ENCODE measurements at regions not wholly inside any gene's neighbourhood (a gene's known extent, or its start where the extent isn't known, plus 50 kb on each side); places are given as distances from the start of the nearest gene placed in this dataset.

DNA sequence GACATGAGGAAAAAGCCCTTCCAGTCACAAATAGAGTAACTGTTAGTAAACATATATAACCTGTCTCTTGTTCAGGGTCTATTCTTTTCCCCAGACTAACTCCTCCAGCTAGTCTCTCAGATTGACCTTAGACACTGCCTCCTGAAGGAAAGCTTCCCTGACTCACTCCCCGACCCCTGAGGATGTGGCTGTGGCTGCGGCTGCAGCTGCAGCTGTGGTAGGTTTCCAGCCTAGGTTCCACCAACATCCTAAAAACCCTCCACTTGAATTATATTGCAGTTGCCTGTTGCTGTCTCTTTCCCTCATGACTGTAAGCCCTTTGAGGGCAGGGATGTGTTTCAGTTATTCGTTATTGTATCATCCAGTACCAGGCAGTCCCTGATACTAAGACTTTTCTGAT lies 132.9 kb upstream of the C1orf21 start:
- TF ChIP-seq MYC (IDR thresholded peaks at IDR 0.05; ENCODE audit: insufficient read depth, insufficient read length, insufficient replicate concordance, low read length, severe bottlenecking) (no peak), EP300 (IDR thresholded peaks at IDR 0.05; ENCODE audit: borderline replicate concordance in 1 of 2, control insufficient read depth in 1 of 2, low read depth in 2 of 2, low read length in 2 of 2) (no peak), ZSCAN29 (IDR thresholded peaks at IDR 0.05) (no peak), POLR2AphosphoS5 (IDR thresholded peaks at IDR 0.05; ENCODE audit: low read length) (no peak), ETV6 (conservative IDR thresholded peaks at IDR 0.05 in 1 of 2, IDR thresholded peaks at IDR 0.05 in 1 of 2; ENCODE audit: borderline replicate concordance in 1 of 2, low read depth in 1 of 2) (no peak), SREBF2 (IDR thresholded peaks at IDR 0.05; ENCODE audit: low read length) (no peak)

Measured in GM12878 (cell line).